Loucy (cell line): ENCODE measurements at regions not wholly inside any gene's neighbourhood (a gene's known extent, or its start where the extent isn't known, plus 50 kb on each side); places are given as distances from the start of the nearest gene placed in this dataset.

Experiments
- H2AFZ ChIP-seq: fragments of 200-600 bp; sonication (generic); 2 replicates; pipeline ENCODE4 v1.6.0; 2016; ENCODE audit warnings: antibody characterized with exemption, mild to moderate bottlenecking, low read length, moderate library complexity
- H3F3A ChIP-seq: fragments of 200-600 bp; 2 replicates; pipeline ENCODE4 v1.6.0; 2016; ENCODE audit warnings: antibody characterized with exemption, low read depth, mild to moderate bottlenecking
- H3K27me3 ChIP-seq: fragments of 200-600 bp; sonication (generic); 2 replicates; pipeline ENCODE4 v1.6.1; 2014; ENCODE audit warnings: low read length, mild to moderate bottlenecking; ENCODE audit not compliant: insufficient read depth, poor library complexity, severe bottlenecking
- H3K36me3 ChIP-seq: fragments of 200-600 bp; sonication (generic); 2 replicates; pipeline ENCODE4 v1.6.1; 2016; ENCODE audit warnings: low read length; ENCODE audit not compliant: insufficient read depth
- H3K4me1 ChIP-seq: fragments of 200-600 bp; sonication (generic); 2 replicates; pipeline ENCODE4 v1.5.1; 2014; ENCODE audit warnings: low read length, mild to moderate bottlenecking; ENCODE audit not compliant: insufficient read depth, poor library complexity, severe bottlenecking
- H3K4me2 ChIP-seq: fragments of 200-600 bp; sonication (generic); 2 replicates; pipeline ENCODE4 v1.6.0; 2014; ENCODE audit warnings: antibody characterized with exemption, low read length, low read depth, mild to moderate bottlenecking; ENCODE audit not compliant: poor library complexity, severe bottlenecking
- H3K4me3 ChIP-seq: fragments of 200-600 bp; sonication (generic); 2 replicates; pipeline ENCODE4 v1.5.1; 2014; ENCODE audit warnings: low read length, mild to moderate bottlenecking, mixed read lengths; ENCODE audit not compliant: poor library complexity, severe bottlenecking
- H3K79me2 ChIP-seq: fragments of 200-600 bp; sonication (generic); 2 replicates; pipeline ENCODE4 v1.6.1; 2014; ENCODE audit warnings: low read length; ENCODE audit not compliant: insufficient read depth
- H3K9ac ChIP-seq: fragments of 200-600 bp; sonication (generic); 2 replicates; pipeline ENCODE4 v1.6.0; 2014; ENCODE audit warnings: mild to moderate bottlenecking, low read depth, low read length, moderate library complexity; ENCODE audit not compliant: poor library complexity, severe bottlenecking
- H3K9me2 ChIP-seq: fragments of 200-600 bp; sonication (generic); replicated peaks from 2 replicates; pipeline ENCODE4 v1.6.1; 2016; ENCODE audit warnings: low read depth, low read length, mixed read lengths
- H3K9me3 ChIP-seq: fragments of 200-600 bp; sonication (generic); 2 replicates; pipeline ENCODE4 v1.6.1; 2014; ENCODE audit warnings: mild to moderate bottlenecking, antibody characterized with exemption, low read length, low read depth; ENCODE audit not compliant: insufficient read depth
- H4K20me1 ChIP-seq: fragments of 200-600 bp; sonication (generic); 2 replicates; pipeline ENCODE4 v1.6.0; 2014; ENCODE audit warnings: antibody characterized with exemption, low read length, mild to moderate bottlenecking; ENCODE audit not compliant: insufficient read depth, poor library complexity, severe bottlenecking
- CTCF ChIP-seq: fragments of 200-600 bp; sonication (generic); conservative IDR thresholded peaks from 2 replicates; pipeline ENCODE4 v1.5.1; 2014; ENCODE audit warnings: mild to moderate bottlenecking, antibody characterized with exemption, low read length
- EZH2phosphoT487 ChIP-seq: fragments of 200-600 bp; IDR thresholded peaks from 2 replicates; pipeline ENCODE4 v1.6.1; 2018; ENCODE audit warnings: antibody characterized with exemption, mild to moderate bottlenecking, moderate library complexity, borderline replicate concordance

- Histone ChIP-seq H3K9ac (no peak overlapping the region), H3K27me3 (no peaks in the 10 kb centered on the region), H3F3A (no peaks in the 10 kb centered on the region), H3K4me3 (no peak overlapping the region), H4K20me1 (no peaks in the 10 kb centered on the region), H3K79me2 (no peaks in the 10 kb centered on the region), H3K4me1 (peaks cover 6% of the 10 kb centered on the region), H2AFZ (no peak overlapping the region), H3K4me2 (no peak overlapping the region), H3K9me2 (no peaks in the 10 kb centered on the region), H3K9me3 (no peaks in the 10 kb centered on the region), H3K36me3 (no peaks in the 10 kb centered on the region)
- no peak for TF ChIP-seq EZH2phosphoT487
- no peak for TF ChIP-seq CTCF
Measured at GRCh38 chr5:88090506-88090905, 178.1 kb downstream of the TMEM161B start.

- Histone ChIP-seq H3K4me2 (no peak overlapping the region), H2AFZ (no peak overlapping the region), H3K36me3 (no peaks in the 10 kb centered on the region), H3K4me3 (no peak overlapping the region), H3K9me3 (no peaks in the 10 kb centered on the region), H4K20me1 (no peaks in the 10 kb centered on the region), H3F3A (no peaks in the 10 kb centered on the region), H3K79me2 (no peaks in the 10 kb centered on the region), H3K9ac (no peak overlapping the region), H3K27me3 (no peaks in the 10 kb centered on the region), H3K9me2 (no peaks in the 10 kb centered on the region), H3K4me1 (no peaks in the 10 kb centered on the region)
- TF ChIP-seq EZH2phosphoT487: no peak
- no peak for TF ChIP-seq CTCF
Measured at GRCh38 chr5:88089719-88090390, 178.8 kb downstream of the TMEM161B start.

- H3K4me3 ChIP-seq: no peak overlapping the region
- H3K36me3 ChIP-seq: no peaks in the 10 kb centered on the region
- H3K4me1 ChIP-seq: no peaks in the 10 kb centered on the region
- no peaks in the 10 kb centered on the region for H3K79me2 ChIP-seq
- no peaks in the 10 kb centered on the region for H3K27me3 ChIP-seq
- no peak overlapping the region for H2AFZ ChIP-seq
- no peaks in the 10 kb centered on the region for H4K20me1 ChIP-seq
- no peaks in the 10 kb centered on the region for H3K9me3 ChIP-seq
- H3K9ac ChIP-seq: no peak overlapping the region
- no peaks in the 10 kb centered on the region for H3F3A ChIP-seq
- H3K9me2 ChIP-seq: no peaks in the 10 kb centered on the region
- TF ChIP-seq CTCF (no peak), EZH2phosphoT487 (no peak)
- no peak overlapping the region for H3K4me2 ChIP-seq
Measured at GRCh38 chr5:88085462-88085861, 183.2 kb downstream of the TMEM161B start.
